HG03025 (cell line): ENCODE measurements at regions not wholly inside any gene's neighbourhood (a gene's known extent, or its start where the extent isn't known, plus 50 kb on each side); places are given as distances from the start of the nearest gene placed in this dataset.

ENCODE experiments used
- ATAC-seq: cut with Tn5 transposase; IDR thresholded peaks from one replicate; pipeline ENCODE4 v1.9.1; 2021; ENCODE audit warnings: mild to moderate bottlenecking, moderate library complexity; ENCODE audit not compliant: unreplicated experiment, low FRiP score

DNA sequence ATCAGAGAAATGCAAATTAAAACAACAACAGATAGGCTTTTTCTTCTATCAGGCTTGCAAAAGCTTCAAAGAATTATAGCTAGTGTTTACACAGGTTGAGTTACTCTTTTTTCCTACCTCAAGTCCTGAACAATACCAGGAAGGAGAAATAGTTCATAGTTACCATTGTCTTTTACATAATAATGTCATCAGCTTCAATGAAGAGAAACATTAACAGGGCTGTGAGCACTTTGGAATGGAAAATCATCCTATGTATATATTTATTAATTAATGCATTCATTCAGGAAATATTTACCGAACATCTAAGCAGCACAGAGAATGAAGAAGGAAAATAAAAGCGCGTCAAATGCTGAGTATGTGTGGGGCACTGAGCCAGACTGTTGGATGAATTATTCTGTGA lies 197.3 kb downstream of the ZBTB18 start:
- no peak for ATAC-seq

DNA sequence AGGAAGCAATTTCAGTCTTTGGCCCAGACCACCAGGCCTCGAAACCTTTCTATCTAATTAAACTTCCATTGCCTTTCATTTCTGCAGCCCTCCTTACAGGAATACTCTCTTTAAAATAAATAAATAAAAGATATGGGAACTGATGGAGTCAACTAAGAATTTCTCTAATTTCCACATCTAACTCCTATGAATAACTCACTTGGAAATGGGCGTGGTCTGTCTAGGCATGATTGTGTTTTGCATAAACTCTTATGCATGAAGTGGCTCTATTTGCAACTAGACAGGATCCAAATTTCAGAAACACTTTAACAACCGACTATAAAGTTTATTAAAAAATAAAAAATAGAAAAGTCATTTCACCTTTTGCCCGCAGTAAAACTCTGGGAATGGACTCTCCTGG lies 199.5 kb downstream of the ADSS2 start:
- ATAC-seq: no peak

DNA sequence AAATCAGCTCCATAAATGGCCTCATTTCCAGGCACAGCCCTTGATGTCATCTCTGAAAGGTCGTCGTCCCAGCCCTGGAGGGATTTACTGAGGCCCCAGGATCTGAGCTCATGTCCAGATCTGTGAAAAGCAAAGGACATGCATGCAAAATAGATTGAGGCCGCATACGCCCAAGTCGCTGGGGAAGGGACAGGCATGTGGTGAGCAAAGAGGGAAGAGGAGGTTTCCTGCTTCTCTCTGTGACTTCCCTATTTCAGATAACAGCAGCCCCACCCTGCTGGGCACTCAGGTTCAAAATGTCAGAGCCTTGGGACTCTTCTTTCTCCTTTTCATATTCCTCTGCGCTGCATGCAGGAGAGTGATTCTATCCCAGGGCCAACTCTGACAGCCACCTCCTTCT lies 197.2 kb downstream of the ADSS2 start:
- peak; percentile 79 for ATAC-seq

DNA sequence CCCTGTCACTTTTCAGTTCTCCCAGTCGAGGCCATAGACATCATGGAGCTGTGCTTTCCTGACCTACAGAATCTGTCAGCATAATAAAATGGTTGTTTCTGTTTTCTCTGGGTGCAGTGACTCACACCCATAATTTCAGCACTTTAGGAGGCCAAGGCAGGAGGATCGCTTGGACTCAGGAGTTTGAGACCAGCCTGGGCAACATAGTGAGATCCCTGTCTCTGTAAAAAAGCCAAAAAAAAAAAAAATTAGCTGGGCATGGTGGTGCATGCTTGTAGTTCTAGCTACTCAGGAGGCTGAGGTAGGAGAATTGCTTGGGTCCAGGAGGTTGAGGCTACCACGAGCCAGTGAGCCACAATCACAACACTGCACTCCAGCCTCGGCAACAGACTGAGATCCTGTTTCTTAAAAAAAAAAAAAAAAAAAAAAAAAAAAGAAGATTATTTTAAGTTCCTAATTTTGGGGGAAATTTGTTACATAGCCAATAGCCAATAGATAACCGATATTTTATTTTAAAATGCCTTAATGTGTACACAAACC lies 196.2 kb downstream of the ADSS2 start:
- no peak for ATAC-seq

DNA sequence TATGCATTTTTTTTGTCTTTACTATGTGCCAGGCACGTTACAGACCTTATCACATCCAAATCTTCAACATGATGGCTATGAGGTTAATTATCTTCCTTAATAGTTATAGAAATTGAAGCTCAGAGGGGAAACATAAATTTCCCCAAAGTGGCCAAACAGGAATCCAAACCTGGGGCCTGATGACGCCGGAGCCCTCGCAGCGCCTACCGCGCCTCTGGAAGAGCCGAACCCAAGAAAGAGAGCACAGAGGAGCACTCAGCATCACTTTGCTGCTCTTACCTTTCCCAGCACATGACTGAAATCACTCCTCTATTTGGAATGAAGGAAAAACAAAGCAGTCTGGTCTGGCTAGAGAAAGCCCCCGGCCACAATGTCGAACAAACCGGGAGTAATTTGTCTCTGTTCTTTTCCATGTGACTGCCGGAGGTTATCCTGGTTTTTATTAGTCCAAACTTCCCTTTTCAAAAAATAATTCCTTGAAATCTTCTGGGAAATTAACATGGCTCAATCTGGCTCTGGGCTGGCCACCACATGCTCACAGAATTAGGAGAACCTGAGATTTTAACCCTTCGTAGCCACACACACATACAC lies 195.5 kb downstream of the ADSS2 start:
- ATAC-seq: no peak

DNA sequence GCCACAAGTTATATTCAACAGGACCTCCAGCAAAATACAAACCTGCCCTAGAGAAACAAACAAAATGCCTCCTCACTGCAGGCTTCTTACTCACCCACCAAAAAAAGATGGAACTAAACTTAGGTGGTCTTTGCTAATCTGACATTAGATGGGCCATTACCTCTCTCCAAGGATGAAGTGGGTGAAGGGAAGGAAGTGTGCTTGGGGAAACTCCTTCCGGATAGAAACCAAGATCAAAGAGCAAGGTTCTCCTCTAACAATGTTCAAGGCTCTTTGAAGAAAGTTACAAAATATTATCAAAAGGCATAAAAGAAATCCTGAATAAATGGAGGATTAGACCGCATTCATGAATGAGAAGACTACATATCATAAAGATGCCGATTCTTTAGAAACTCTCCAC lies 187.5 kb downstream of the ADSS2 start:
- ATAC-seq: no peak

DNA sequence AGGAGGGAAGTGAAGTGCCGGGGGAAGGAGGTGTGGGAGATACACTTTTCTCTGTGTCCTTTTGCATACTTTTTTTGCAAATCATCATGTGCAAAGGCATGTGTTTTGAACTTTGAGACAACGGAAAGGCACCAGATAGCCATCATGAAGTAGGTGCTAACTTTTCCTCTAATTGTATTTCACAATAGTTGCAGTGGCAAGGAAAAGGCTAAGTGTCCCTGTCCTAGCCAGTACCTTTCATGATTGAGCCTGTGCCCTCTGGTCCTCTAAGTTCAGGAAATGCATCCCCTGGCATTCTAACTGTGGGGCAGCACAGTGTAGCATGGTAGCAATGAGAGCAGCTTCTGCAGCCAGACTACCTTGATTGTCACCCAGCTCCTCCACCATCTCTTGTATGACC lies 186.2 kb downstream of the ADSS2 start:
- ATAC-seq: no peak

DNA sequence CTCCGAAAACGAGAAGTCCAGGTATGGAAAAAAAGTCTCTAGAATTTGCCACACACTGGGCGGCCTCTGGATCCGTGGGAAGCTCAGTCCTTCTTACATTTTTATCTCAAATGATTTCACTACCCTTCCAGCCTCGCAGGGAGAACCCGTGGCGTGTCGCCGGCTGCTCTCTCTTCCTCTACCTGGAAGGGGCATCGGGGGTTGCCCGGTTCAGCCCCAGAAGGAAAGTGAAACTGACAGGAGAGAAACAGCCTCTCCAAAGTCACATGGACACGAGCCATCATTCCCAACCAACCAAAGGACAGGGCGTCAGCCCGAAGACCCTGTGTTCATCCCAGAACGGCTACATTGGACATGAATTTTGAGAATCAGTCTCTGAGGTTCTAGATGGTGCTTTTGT lies 182.5 kb downstream of the ADSS2 start:
- no peak for ATAC-seq

DNA sequence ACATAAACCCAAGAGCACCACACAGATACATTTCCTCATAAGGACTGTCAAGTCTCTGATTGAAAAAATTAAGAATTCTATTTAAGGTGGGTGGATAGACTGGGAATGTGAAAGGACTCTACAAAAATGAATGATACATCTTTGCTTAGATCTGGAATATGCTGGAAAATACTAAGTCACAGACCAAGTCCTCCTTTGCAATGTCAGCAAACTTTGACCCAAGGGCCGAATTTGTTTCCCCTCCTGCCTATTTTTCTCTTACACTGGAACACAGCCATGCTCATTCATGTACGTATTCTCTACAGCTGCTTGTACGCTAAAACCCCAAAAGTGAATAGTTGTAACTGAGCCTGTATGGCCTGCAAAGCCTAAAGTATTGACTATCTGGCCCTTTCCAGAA lies 180.7 kb downstream of the ADSS2 start:
- ATAC-seq: no peak

DNA sequence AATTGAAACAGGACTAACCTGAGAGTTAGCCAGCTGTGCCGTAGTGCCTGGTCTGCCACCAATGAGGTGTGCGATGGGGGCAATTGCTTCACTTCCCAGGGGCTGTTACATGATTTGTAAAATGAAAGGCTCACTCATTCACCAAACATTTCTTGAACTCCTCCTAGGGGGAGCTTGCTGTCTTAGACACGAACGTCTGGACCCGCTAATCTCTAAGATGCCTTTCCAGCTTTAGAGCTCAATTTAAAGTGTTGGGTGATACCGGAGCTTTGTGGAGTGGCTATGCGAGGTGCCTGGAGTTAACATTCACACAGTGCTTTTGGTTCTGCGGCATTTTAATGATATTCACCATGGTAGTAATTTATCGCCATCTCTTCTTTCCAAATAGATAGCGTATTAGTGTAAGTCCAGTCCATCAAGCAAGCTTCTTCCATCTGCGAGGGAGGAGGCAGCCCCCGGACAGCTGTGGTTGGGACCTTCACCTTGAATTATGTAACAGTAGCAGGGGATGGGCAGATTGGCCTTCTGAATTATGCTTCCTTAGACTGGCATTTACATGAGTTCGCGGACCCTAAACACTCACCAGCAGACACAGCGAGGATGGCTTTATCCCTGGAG lies 179.9 kb downstream of the ADSS2 start:
- no peak for ATAC-seq

DNA sequence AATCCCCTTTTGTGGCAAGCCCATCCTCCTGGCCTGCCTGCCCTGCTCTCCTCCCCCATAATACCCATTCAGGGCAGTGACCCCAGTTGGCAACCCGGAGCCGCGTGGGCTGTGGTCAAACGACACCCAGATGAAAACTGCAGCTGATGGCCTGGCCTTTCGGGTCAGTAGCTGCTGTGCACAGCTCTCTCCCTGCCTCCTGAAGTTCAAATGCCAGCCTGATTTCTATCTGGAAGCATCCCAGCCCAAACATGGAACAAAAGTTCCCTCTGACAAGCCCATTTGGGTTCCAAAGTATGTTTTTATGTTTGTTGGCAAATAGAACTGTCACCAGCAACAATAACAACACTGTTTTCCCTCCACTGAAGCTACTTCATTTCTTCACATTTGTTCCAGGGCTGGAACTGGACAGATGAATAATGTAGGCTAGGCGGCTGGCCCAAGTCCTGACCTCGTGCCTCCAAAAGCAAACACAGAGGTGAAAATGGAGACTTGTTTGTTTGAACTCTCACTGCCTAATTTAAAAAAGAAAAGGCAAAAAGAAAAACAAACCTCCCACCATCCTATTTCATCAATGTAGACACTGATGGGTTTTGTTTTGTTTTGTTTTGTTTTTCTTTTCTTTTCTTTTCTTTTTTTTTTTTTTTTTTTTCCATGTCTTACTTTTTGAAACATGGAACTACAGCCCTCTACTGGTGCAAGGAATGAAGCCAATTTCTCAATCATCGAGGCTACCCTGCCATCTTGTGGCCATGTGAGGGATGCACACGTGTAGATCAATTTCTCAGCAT lies 179.0 kb downstream of the ADSS2 start:
- ATAC-seq: no peak

DNA sequence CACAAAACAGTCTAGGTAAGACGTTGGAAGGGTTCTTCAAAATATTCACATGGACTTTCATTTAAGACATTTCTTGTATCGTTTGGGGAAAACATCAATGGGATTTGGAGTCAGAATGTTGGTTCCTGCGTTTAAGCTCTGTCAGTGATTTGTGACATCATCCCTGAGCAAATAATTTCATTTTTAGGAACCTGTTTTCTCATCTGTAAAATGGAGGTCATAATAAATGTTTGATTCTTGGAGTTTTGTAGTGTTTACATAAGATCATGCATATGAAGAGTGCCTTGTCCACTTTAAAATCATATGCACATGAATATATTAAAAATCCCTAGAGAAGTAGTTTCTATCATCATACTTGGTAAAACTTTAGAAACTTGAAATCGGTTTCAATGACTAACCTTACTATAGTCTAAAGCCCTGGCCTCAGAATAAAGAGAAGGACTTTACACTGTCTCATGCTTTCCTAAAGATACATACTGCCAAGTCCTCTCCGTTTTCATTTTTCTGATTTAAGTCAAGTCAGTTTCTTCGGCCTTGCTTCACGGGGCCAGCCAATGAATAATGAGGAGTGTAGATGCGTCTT lies 178.4 kb downstream of the ADSS2 start:
- ATAC-seq: no peak

DNA sequence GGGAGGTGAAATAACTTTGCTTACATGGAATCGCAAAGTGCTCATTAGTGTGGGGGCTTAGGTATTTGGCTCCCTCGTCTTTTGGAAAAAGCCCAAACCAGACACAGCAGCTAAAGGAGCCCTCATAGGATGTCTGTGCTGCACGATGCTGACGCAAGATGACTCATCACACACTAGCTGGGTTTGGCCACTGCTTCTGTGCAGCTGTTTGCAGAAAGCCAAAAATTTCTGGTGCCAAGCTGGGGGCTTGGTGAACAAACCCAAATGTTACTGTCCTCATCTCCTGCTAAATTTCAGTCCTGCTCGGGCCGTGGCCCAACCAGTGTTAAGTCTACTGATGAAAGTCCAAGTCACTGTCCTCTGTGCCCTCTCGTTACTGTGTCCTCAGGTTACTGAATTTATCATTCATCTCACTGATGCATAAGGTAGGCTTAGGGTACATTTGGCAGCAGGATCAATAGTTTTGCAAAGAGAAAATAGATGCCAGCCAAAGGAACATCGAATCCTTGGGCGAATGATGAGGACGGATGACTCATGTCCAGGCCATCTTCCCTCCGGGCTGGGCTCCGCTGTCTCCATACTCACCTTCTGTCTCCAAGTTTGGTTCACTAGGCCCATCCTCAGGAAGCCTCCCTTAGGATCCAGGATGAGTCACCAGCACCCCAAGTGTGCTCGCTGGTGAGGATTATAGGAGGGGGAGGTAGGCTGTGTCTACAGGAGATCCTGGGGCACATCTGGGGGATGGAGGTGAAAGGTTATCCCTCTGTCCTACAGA lies 177.7 kb downstream of the ADSS2 start:
- no peak for ATAC-seq

DNA sequence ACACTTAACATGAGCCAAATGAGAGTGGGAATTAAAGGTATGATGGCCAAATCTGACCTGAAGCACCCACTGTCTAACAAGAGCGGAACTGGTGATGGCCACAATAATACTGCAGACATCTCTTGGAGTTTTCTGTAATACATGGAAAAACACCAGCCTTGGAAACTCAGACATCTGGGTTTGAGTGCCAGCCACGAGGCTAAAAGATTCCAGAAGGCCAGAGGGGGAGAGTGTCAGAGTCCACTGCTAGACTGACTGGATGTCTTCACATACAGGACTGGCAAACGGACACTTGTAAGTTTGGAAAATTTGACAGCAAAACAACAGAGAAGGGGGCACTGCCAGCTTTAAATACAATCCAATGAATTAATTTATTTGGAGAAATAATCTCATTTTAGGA lies 175.1 kb downstream of the ADSS2 start:
- no peak for ATAC-seq

DNA sequence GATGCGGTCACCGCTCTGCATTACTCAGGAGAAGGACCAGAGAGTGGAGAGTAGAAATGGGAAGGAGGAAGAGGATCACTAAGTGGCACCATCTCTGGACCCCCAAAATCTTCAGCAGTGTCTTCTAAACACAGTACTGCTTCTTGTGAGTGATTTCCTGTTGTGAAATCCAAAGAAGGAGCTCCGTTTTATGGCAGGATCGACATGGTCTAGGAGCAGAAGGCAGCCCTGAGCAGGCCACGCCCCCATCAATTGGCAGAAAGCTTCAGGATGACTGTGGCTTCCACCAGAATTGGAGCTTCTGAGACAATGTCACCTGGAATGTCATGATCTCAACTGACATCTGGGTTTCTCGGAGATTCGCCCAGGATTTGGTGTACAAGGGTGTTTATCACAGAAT lies 171.5 kb downstream of the ADSS2 start:
- ATAC-seq: no peak

DNA sequence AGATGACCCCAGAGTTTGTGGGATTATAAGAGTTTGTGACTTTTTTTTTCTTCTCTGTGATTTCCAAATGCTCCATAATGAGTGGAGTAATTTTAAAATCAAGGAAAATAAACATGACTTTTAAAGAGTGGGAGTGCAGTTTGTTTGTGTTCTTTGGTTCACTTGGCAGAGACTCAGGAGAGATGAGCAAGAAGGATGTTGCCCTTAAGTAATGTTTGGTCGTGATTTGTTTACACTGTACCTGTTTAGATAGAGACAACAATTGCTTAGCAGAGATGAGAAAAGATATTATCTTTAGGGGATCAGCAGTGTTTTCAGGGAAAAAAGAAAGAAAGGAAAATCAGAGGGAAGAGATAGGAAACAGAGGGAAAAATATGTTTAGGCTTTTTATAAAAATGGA lies 170.8 kb downstream of the ADSS2 start:
- no peak for ATAC-seq

DNA sequence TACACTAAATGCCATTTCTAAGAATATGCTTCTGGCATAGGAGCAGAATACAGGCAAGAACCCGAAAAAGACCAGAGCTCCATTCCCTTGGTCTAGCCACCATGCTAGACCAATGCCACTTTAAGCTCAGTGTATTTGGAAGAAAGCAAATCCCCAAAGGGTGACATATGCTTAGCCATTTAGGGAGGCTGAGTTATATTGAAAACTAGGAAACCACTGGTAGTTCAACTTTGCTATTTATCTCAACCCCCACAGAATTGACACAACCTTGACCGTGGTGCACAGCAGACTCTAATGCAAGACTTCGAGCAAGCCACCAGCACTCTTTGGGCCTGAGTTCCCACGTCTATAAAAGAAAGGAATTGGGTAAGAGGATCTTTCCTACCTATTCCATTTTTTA lies 167.9 kb downstream of the ADSS2 start:
- no peak for ATAC-seq

DNA sequence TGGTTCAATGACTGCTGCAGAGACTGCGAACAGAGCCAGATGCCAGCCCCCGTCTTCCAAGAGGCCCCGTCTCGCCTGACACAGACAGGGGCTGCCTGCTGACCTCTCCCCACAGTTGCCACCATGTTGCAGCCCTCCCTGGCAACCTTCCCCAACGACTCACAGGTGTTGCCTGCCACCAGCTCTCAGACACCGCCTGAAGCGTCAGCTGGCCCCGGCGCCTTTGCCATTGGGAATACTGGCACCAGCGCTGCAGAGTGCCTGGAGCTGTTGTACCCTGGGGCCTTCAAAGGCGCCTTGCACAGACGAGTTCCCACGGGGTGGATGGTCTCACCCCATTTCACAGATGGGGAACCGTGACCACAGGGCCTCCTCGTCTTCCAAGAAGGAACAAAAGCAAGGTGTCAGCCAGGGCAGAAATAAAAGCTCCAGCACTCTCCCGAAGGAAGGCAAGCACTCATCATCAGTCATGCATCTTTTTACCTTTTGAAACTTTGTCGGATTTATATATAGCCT lies 167.0 kb downstream of the ADSS2 start:
- no peak for ATAC-seq

DNA sequence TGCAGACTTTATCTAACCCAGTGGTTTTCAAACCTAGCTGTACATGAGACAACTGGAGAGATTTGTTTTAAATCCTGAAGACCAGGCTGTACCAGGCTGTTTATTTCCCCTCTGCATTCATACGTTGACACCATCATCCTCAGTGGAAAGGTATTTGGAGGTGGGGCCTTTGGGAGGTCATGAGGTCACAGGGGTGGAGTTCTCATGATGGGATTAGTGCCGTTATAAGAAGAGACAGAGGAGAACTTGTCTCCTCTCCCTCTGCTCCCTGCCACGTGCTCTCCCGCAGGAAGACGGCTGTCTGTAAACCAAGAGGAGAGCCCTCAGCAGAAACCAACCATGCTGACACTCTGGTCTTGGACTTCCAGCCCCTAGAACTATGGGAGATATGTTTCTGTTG lies 165.4 kb downstream of the ADSS2 start:
- no peak for ATAC-seq

DNA sequence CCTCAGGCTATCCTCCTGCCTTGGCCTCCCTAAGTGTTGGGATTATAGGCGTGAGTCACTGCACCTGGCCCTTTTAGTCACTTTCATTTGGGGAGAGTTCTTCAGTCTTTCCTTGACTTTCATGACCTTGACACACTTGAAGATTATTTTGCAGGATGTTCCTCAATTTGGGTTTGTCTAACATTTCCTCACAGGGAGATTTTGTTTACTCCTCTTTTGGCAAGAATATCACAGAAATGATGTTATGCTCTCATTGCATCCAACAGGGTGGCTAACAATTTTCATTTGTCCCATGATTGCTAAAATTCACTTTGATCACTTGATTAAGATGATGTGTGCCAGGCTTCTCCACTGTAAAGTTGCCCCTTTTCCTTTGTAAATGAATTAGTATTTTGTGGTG lies 164.0 kb downstream of the ADSS2 start:
- no peak for ATAC-seq
